ENCODE measurements at regions not wholly inside any gene's neighbourhood (a gene's known extent, or its start where the extent isn't known, plus 50 kb on each side); places are given as distances from the start of the nearest gene placed in this dataset.
"Not testable (repeated sequence)": the region's sequence is repeated elsewhere in the genome, so short reads cannot be mapped to it uniquely, and the experiment has no call there.

- no peak overlapping the region for H3K9ac ChIP-seq
- no peaks in the 10 kb centered on the region for H3K9me2 ChIP-seq
- no peaks in the 10 kb centered on the region for H4K20me1 ChIP-seq (ENCODE audit: insufficient read depth)
- no peaks in the 10 kb centered on the region for H3K27me3 ChIP-seq (ENCODE audit: insufficient read depth)
- no peak for DNase-seq
- CTCF ChIA-PET, result no interaction called here
- H3K9me3 ChIP-seq, result no peaks in the 10 kb centered on the region
- no peak overlapping the region for H3K4me3 ChIP-seq (ENCODE audit: low read depth in 2 of 2, low read length in 1 of 2)
- no peak overlapping the region for H3K4me2 ChIP-seq
- POLR2A ChIA-PET, result no interaction called here
- H3K36me3 ChIP-seq (replicated peaks in 1 of 2; ENCODE audit: control insufficient read depth in 1 of 2, insufficient read depth in 2 of 2, low read length in 1 of 2), result no peaks in the 10 kb centered on the region
- H2AFZ ChIP-seq (ENCODE audit: low read depth), result no peak overlapping the region
- no peaks in the 10 kb centered on the region for H3F3A ChIP-seq (replicated peaks; ENCODE audit: insufficient read depth)
- H3K27ac ChIP-seq (ENCODE audit: low read depth in 2 of 2, low read length in 1 of 2), result no peak overlapping the region
- no peaks in the 10 kb centered on the region for H3K79me2 ChIP-seq (ENCODE audit: insufficient read depth)
- H3K4me1 ChIP-seq (ENCODE audit: control insufficient read depth in 1 of 2, insufficient read depth in 2 of 2, low read depth in 1 of 2, low read length in 1 of 2), result no peaks in the 10 kb centered on the region; a peak in 1 of 4 replicates
- no peak for TF ChIP-seq USF2 (IDR thresholded peaks at IDR 0.05; ENCODE audit: borderline replicate concordance, low read depth, low read length)
- no peak for TF ChIP-seq JUND (IDR thresholded peaks at IDR 0.05)
- TF ChIP-seq MXI1 (IDR thresholded peaks at IDR 0.05; ENCODE audit: low read depth, low read length), result no peak
- no peak for TF ChIP-seq MEF2A (IDR thresholded peaks at IDR 0.05; ENCODE audit: borderline replicate concordance, low read depth)
- no peak for TF ChIP-seq RAD21 (IDR thresholded peaks at IDR 0.05; ENCODE audit: low read length)
- TF ChIP-seq GABPA (IDR thresholded peaks at IDR 0.05; ENCODE audit: low read depth), result no peak
- no peak for TF ChIP-seq IRF3 (IDR thresholded peaks at IDR 0.05; ENCODE audit: low read depth, low read length)
- no peak for TF ChIP-seq NFIC (IDR thresholded peaks at IDR 0.05; ENCODE audit: borderline replicate concordance)
- TF ChIP-seq SMC3 (IDR thresholded peaks at IDR 0.05; ENCODE audit: low read depth, low read length), result no peak
- TF ChIP-seq TCF12 (IDR thresholded peaks at IDR 0.05), result no peak
- TF ChIP-seq EZH2phosphoT487 (IDR thresholded peaks at IDR 0.05; ENCODE audit: borderline replicate concordance, low read depth), result no peak
- no peak for TF ChIP-seq RFX5 (IDR thresholded peaks at IDR 0.05; ENCODE audit: low read length)
- no peak for TF ChIP-seq GATA2 (CRISPR knock-in tag; IDR thresholded peaks at IDR 0.05)
- TF ChIP-seq FOXJ3 (CRISPR knock-in tag; IDR thresholded peaks at IDR 0.05), result no peak
- no peak for TF ChIP-seq CHD2 (IDR thresholded peaks at IDR 0.05; ENCODE audit: low read length, partially characterized antibody)
- no peak for TF ChIP-seq PBX3 (IDR thresholded peaks at IDR 0.05)
- 54% methylated on average over 7 of the region's 12 CpGs for WGBS (ENCODE audit: low lambda C conversion rate)
These were observed 97.4 kb upstream of the LRPAP1 start for GRCh38 chr4:3629665-3630064.

GRCh38 chr4:3629176-3629575 is 97.0 kb upstream of the LRPAP1 start:
- H3K27ac ChIP-seq (ENCODE audit: low read depth in 2 of 2, low read length in 1 of 2); H3K9ac ChIP-seq; H3K36me3 ChIP-seq (replicated peaks in 1 of 2; ENCODE audit: control insufficient read depth in 1 of 2, insufficient read depth in 2 of 2, low read length in 1 of 2); H3K4me2 ChIP-seq; H2AFZ ChIP-seq (ENCODE audit: low read depth); H3K9me3 ChIP-seq; H3K4me3 ChIP-seq (ENCODE audit: low read depth in 2 of 2, low read length in 1 of 2); H4K20me1 ChIP-seq (ENCODE audit: insufficient read depth); H3K79me2 ChIP-seq (ENCODE audit: insufficient read depth); H3K4me1 ChIP-seq (ENCODE audit: control insufficient read depth in 1 of 2, insufficient read depth in 2 of 2, low read depth in 1 of 2, low read length in 1 of 2); H3F3A ChIP-seq (replicated peaks; ENCODE audit: insufficient read depth); H3K9me2 ChIP-seq; CTCF ChIA-PET; DNase-seq; H3K27me3 ChIP-seq (ENCODE audit: insufficient read depth); POLR2A ChIA-PET: not testable (repeated sequence)
- 55% methylated on average over 13 of the region's 13 CpGs for WGBS (ENCODE audit: low lambda C conversion rate)
